Stimulated activated CD8-positive, alpha-beta memory T cell treated with anti-CD3 and anti-CD28 coated beads, Interleukin-7, amount 100 ng/mL, for 48 hours (primary cell): ENCODE measurements at regions not wholly inside any gene's neighbourhood (a gene's known extent, or its start where the extent isn't known, plus 50 kb on each side); places are given as distances from the start of the nearest gene placed in this dataset.

ENCODE experiments used
- DNase-seq, 2 donors: peaks; one replicate each; pipeline ENCODE4 v3.0.0-alpha.2; 2020; ENCODE audit warnings: low read depth in 1 of 2; ENCODE audit errors: extremely low read depth in 1 of 2

- no peak for DNase-seq
These were observed 144.0 kb downstream of the CDC5L start for GRCh38 chr6:44531442-44532015.

- no peak for DNase-seq
These were observed 145.9 kb downstream of the CDC5L start for GRCh38 chr6:44533421-44533820.

GRCh38 chr6:44534291-44534690 lies 146.8 kb downstream of the CDC5L start:
- DNase-seq, result no peak

- no peak for DNase-seq
These were observed 147.9 kb downstream of the CDC5L start for GRCh38 chr6:44535446-44535845.

GRCh38 chr6:44535967-44536366 lies 148.5 kb downstream of the CDC5L start:
- no peak for DNase-seq

- DNase-seq, result no peak
These were observed 150.0 kb downstream of the CDC5L start for GRCh38 chr6:44537306-44538049.

GRCh38 chr6:44538131-44538806 lies 150.8 kb downstream of the CDC5L start:
- DNase-seq, result no peak

- no peak for DNase-seq
These were observed 151.3 kb downstream of the CDC5L start for GRCh38 chr6:44538807-44539201.

- no peak for DNase-seq
These were observed 152.3 kb downstream of the CDC5L start for GRCh38 chr6:44539701-44540355.

- no peak for DNase-seq
These were observed 153.4 kb downstream of the CDC5L start for GRCh38 chr6:44540881-44541280.

GRCh38 chr6:44542401-44543116 lies 155.1 kb downstream of the CDC5L start:
- no peak for DNase-seq

- DNase-seq, result no peak
These were observed 156.2 kb downstream of the CDC5L start for GRCh38 chr6:44543664-44544063.

- no peak for DNase-seq
These were observed 157.7 kb downstream of the CDC5L start for GRCh38 chr6:44545224-44545623.

GRCh38 chr6:44548319-44548718 lies 160.8 kb downstream of the CDC5L start:
- DNase-seq, result no peak

GRCh38 chr6:44549516-44549915 lies 162.0 kb downstream of the CDC5L start:
- DNase-seq, result no peak

GRCh38 chr6:44554194-44554593 lies 166.7 kb downstream of the CDC5L start:
- no peak for DNase-seq

GRCh38 chr6:44554861-44555260 lies 167.4 kb downstream of the CDC5L start:
- no peak for DNase-seq

- no peak for DNase-seq
These were observed 168.5 kb downstream of the CDC5L start for GRCh38 chr6:44556046-44556445.

- no peak for DNase-seq
These were observed 170.7 kb downstream of the CDC5L start for GRCh38 chr6:44558024-44558831.

GRCh38 chr6:44558832-44559251 lies 171.3 kb downstream of the CDC5L start:
- DNase-seq, result no peak
